K562 (cell line): ENCODE measurements at regions not wholly inside any gene's neighbourhood (a gene's known extent, or its start where the extent isn't known, plus 50 kb on each side); places are given as distances from the start of the nearest gene placed in this dataset.

Experiments
- CXXC5 ChIP-seq: fragments of 250-450 bp; sonication (Bioruptor Pico); IDR thresholded peaks from 2 replicates; pipeline ENCODE4 v1.8.0; 2022; ENCODE audit warnings: inconsistent platforms, mild to moderate bottlenecking, moderate library complexity
- EHMT2 ChIP-seq: fragments of 450-650 bp; IDR thresholded peaks from 2 replicates; pipeline ENCODE4 v1.6.1; 2018; ENCODE audit warnings: antibody characterized with exemption
- HEY1 ChIP-seq: fragments of 250-450 bp; sonication (Bioruptor Pico); IDR thresholded peaks from 2 replicates; pipeline ENCODE4 v1.5.0; 2020; ENCODE audit warnings: mild to moderate bottlenecking, moderate library complexity, borderline replicate concordance
- HINFP ChIP-seq: fragments of 450-650 bp; conservative IDR thresholded peaks from 2 replicates; pipeline ENCODE4 v1.6.1; 2016; ENCODE audit warnings: missing genetic modification characterization, low read depth, mild to moderate bottlenecking, control low read depth, missing compliant biosample characterization
- MNT ChIP-seq, 2 experiments: fragments of 450-650 bp; conservative IDR thresholded peaks; 2 replicates each; pipeline ENCODE4 v1.6.1; 2017; ENCODE audit warnings: mild to moderate bottlenecking in 2 of 2, moderate library complexity in 2 of 2
- RNF2 ChIP-seq: sonication (generic); IDR thresholded peaks from 2 replicates; pipeline ENCODE4 v1.6.1; 2016
- ZBTB40 ChIP-seq, 2 experiments: fragments of 450-650 bp in 1 of 2; sonication (generic) in 1 of 2; formaldehyde crosslinking in 1 of 2; IDR thresholded peaks; 2 replicates each; pipeline versions ENCODE4 v1.7.1 to v1.9.0; 2016 to 2022; ENCODE audit warnings: inconsistent platforms in 1 of 2, mild to moderate bottlenecking in 1 of 2, missing genetic modification reagents in 1 of 2
- ZNF282 ChIP-seq: sonication (generic); formaldehyde crosslinking; IDR thresholded peaks from 2 replicates; pipeline ENCODE4 v1.8.1; 2023; ENCODE audit warnings: missing genetic modification reagents
- ZNF518B ChIP-seq: fragments of 250-450 bp; sonication (Bioruptor Pico); IDR thresholded peaks from 2 replicates; pipeline ENCODE4 v1.5.0; 2021; ENCODE audit warnings: mild to moderate bottlenecking, moderate library complexity
- ZNF584 ChIP-seq: fragments of 200-800 bp; sonication (Bioruptor generic); IDR thresholded peaks from 2 replicates; pipeline ENCODE4 v1.6.1; 2016; ENCODE audit warnings: low read depth, mild to moderate bottlenecking, missing genetic modification characterization, missing compliant biosample characterization
- ZNF778 ChIP-seq: fragments of 450-650 bp; formaldehyde crosslinking; IDR thresholded peaks from 2 replicates; pipeline ENCODE4 v1.4.0; 2020; ENCODE audit warnings: mild to moderate bottlenecking, moderate library complexity

- TF ChIP-seq ZBTB40 (IDR thresholded peaks at IDR 0.05) (no peak), ZBTB40 (CRISPR knock-in tag; IDR thresholded peaks at IDR 0.05) (no peak), RNF2 (no peak), EHMT2 (no peak), MNT (conservative IDR thresholded peaks at IDR 0.05) (no peak), ZNF778 (CRISPR knock-in tag) (no peak), HINFP (tag) (no peak), HEY1 (CRISPR knock-in tag) (no peak), ZNF584 (CRISPR knock-in tag) (no peak), ZNF282 (CRISPR knock-in tag) (no peak), CXXC5 (CRISPR knock-in tag) (no peak), ZNF518B (CRISPR knock-in tag) (no peak)
These were observed 422.5 kb downstream of the CMPK2 start (continued) for GRCh38 chr2:6443061-6443823.
